ENCODE measurements at regions not wholly inside any gene's neighbourhood (a gene's known extent, or its start where the extent isn't known, plus 50 kb on each side); places are given as distances from the start of the nearest gene placed in this dataset.

DNA sequence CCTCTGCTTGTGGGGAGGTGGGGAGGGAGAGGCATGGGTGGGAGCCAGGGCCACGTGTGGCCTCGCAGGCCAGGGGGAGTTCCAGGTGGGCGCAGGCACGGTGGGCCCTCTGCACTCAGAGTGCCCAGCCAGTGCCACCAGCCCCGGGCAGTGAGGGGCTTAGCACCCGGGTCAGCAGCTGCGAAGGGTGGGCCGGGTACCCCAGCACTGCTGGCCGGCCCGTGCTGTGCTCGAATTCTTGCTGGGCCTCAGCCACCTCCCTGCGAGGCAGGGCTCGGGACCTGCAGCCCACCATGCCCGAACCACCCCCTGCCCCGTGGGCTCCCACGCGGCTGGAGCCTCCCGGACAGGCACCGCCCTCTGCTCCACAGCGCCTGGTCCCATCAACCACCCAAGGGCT lies 1277.2 kb downstream of the JRKL start:
- TF ChIP-seq, protein P1, sequence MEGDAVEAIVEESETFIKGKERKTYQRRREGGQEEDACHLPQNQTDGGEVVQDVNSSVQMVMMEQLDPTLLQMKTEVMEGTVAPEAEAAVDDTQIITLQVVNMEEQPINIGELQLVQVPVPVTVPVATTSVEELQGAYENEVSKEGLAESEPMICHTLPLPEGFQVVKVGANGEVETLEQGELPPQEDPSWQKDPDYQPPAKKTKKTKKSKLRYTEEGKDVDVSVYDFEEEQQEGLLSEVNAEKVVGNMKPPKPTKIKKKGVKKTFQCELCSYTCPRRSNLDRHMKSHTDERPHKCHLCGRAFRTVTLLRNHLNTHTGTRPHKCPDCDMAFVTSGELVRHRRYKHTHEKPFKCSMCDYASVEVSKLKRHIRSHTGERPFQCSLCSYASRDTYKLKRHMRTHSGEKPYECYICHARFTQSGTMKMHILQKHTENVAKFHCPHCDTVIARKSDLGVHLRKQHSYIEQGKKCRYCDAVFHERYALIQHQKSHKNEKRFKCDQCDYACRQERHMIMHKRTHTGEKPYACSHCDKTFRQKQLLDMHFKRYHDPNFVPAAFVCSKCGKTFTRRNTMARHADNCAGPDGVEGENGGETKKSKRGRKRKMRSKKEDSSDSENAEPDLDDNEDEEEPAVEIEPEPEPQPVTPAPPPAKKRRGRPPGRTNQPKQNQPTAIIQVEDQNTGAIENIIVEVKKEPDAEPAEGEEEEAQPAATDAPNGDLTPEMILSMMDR (IDR thresholded peaks at IDR 0.05), result no peak
- no peak for TF ChIP-seq POLR2A (IDR thresholded peaks at IDR 0.05)

Measured in esophagus squamous epithelium (tissue), 4 donors.